SU-DHL-6 (cell line): ENCODE measurements at regions not wholly inside any gene's neighbourhood (a gene's known extent, or its start where the extent isn't known, plus 50 kb on each side); places are given as distances from the start of the nearest gene placed in this dataset.

Experiments
- EZH2phosphoT487 ChIP-seq: fragments of 200-600 bp; sonication (generic), shearing (Covaris generic); conservative IDR thresholded peaks from 2 replicates; pipeline ENCODE4 v1.6.1; 2018; ENCODE audit warnings: mild to moderate bottlenecking, antibody characterized with exemption, low read length, moderate library complexity, mixed read lengths
- TF ChIP-seq, protein P1 (sequence below): fragments of 200-600 bp; sonication (generic); IDR thresholded peaks from one replicate; pipeline ENCODE4 v1.5.1; 2017; ENCODE audit warnings: antibody characterized with exemption, mild to moderate bottlenecking, low read length, moderate library complexity; ENCODE audit not compliant: insufficient read depth, poor library complexity, severe bottlenecking

DNA sequence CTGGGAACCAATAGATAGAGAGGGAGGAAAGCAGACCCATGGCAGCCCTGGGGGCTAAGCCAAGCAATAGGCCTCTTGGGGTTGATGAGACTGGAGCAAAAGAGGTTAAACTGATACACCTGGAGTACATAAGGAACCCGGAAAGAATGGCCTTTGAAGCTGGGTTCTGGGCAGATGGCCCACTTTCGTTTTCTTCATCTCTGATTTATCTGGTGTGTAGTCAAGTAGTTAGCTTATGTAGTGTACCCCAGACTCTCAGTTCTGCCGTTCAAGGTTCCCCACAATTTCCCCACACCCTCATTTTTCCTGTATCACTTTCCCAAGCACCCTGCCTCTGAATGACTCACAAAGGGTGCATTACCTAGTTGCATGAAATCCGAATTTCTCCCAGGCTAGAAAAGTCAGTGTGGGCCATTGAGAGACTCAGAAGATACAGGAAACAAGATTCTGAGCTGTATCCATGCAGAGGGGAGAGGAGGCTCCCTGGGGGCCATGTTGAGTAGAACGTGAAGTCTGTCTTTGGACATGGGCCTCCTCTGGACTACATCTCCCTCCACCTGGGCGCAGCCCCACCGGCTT is 235.0 kb downstream of the LOXHD1 start:
- TF ChIP-seq, protein P1, sequence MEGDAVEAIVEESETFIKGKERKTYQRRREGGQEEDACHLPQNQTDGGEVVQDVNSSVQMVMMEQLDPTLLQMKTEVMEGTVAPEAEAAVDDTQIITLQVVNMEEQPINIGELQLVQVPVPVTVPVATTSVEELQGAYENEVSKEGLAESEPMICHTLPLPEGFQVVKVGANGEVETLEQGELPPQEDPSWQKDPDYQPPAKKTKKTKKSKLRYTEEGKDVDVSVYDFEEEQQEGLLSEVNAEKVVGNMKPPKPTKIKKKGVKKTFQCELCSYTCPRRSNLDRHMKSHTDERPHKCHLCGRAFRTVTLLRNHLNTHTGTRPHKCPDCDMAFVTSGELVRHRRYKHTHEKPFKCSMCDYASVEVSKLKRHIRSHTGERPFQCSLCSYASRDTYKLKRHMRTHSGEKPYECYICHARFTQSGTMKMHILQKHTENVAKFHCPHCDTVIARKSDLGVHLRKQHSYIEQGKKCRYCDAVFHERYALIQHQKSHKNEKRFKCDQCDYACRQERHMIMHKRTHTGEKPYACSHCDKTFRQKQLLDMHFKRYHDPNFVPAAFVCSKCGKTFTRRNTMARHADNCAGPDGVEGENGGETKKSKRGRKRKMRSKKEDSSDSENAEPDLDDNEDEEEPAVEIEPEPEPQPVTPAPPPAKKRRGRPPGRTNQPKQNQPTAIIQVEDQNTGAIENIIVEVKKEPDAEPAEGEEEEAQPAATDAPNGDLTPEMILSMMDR = no peak
- TF ChIP-seq EZH2phosphoT487 = no peak
